IPS DF 6.9 (cell line): ENCODE measurements at regions not wholly inside any gene's neighbourhood (a gene's known extent, or its start where the extent isn't known, plus 50 kb on each side); places are given as distances from the start of the nearest gene placed in this dataset.

Experiments
- DNase-seq: peaks from one replicate; pipeline ENCODE4 v3.0.0-alpha.2; 2013; ENCODE audit warnings: low read depth, low spot score
- H3K27ac ChIP-seq: one replicate; pipeline ENCODE4 v1.5.1; 2013; ENCODE audit warnings: low read length, control low read depth
- H3K27me3 ChIP-seq: 2 replicates; pipeline ENCODE4 v1.6.1; 2013; ENCODE audit warnings: mild to moderate bottlenecking, low read length; ENCODE audit not compliant: control insufficient read depth, insufficient read depth
- H3K36me3 ChIP-seq: 2 replicates; pipeline ENCODE4 v1.6.1; 2013; ENCODE audit warnings: low read length; ENCODE audit not compliant: control insufficient read depth, insufficient read depth
- H3K4me1 ChIP-seq: 2 replicates; pipeline ENCODE4 v1.6.1; 2013; ENCODE audit warnings: low read length; ENCODE audit not compliant: control insufficient read depth, insufficient read depth
- H3K4me3 ChIP-seq: 2 replicates; pipeline ENCODE4 v1.5.1; 2013; ENCODE audit warnings: mild to moderate bottlenecking, low read length
- H3K9me3 ChIP-seq: 2 replicates; pipeline ENCODE4 v1.6.1; 2013; ENCODE audit warnings: low read length, inconsistent platforms; ENCODE audit not compliant: control insufficient read depth, insufficient read depth
- WGBS: extraction: QIAGEN DNeasy Blood & Tissue Kit; methylation state at CpG from one replicate; pipeline ENCODE4 v1.1.7; 2013; ENCODE audit warnings: mixed read lengths, missing lambda C conversion rate; ENCODE audit not compliant: insufficient read length, insufficient coverage; 5-methylcytosine and 5-hydroxymethylcytosine counted together

DNA sequence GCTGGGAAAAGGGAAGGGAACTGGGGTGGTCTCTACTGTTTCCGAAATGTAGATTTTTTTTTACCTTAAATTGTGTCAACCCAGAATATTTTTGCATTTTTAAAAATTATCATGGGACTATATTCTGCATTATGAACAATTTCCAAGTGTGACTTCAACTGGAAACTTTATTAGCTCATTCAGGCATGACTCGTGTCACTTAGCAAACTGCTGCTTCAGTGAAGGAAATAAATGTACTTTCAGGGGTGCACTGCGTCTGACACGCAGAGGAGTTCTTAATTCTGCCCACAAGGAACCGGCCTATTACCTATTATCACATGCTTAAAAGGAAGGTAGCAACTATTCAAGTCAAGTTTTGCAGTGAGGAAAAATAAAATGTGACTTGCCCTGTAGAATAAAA, 291.3 kb upstream of the PRDM1 start:
- no peak for DNase-seq
- H3K36me3 ChIP-seq: no peaks in the 10 kb centered on the region
- H3K27me3 ChIP-seq: no peaks in the 10 kb centered on the region
- H3K9me3 ChIP-seq: no peaks in the 10 kb centered on the region
- no peaks in the 10 kb centered on the region for H3K4me1 ChIP-seq
- WGBS: no CpG with 5 or more reads among the region's 5 CpGs
- no peak overlapping the region for H3K27ac ChIP-seq
- no peak overlapping the region for H3K4me3 ChIP-seq

DNA sequence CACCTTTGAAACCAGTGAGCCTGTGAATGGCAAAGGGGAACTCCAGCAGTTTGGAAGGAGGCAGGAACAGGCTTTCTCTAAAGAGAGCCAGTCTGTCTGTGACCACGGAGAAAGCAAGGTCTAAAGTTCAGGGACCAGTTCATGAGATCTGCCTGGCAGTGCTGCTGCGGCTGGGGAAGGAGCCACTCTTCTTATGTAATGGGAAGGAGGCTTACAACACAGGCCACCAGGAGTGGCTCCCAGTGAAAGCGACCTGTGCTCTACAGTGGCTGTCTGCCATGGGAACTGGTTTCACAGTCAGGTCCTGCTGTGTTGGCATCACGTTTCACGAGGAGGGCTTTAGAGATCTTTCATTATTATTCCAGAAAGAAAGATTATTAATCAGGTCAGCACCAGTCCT, 291.9 kb upstream of the PRDM1 start:
- Histone ChIP-seq H3K4me1 (no peaks in the 10 kb centered on the region), H3K4me3 (no peak overlapping the region), H3K27me3 (no peaks in the 10 kb centered on the region), H3K27ac (no peak overlapping the region), H3K36me3 (no peaks in the 10 kb centered on the region), H3K9me3 (no peaks in the 10 kb centered on the region)
- no peak for DNase-seq
- no CpG with 5 or more reads among the region's 5 CpGs for WGBS

DNA sequence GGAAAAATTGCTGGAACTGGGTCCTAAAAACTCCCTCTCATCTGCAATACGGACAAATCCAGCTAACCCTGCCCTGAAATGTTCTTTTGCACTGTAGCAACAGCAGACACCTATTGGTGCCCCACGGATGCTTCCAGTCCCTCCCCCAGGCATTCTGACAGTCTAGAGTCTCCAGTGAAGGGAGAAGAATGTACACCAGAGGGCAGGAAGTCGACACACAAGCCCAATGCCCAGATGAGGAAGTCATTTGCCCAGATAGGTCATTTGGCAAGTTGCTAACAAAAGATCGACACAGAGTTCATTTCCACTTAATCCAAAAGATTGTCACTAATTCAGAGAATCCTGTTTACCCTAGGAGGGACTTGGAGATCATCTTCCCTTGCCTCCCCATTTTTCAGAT, 293.0 kb upstream of the PRDM1 start:
- H3K9me3 ChIP-seq: no peaks in the 10 kb centered on the region
- H3K27ac ChIP-seq: no peak overlapping the region
- H3K4me3 ChIP-seq: no peak overlapping the region
- H3K27me3 ChIP-seq: no peaks in the 10 kb centered on the region
- H3K36me3 ChIP-seq: no peaks in the 10 kb centered on the region
- no CpG with 5 or more reads among the region's 4 CpGs for WGBS
- H3K4me1 ChIP-seq: no peaks in the 10 kb centered on the region
- no peak for DNase-seq

DNA sequence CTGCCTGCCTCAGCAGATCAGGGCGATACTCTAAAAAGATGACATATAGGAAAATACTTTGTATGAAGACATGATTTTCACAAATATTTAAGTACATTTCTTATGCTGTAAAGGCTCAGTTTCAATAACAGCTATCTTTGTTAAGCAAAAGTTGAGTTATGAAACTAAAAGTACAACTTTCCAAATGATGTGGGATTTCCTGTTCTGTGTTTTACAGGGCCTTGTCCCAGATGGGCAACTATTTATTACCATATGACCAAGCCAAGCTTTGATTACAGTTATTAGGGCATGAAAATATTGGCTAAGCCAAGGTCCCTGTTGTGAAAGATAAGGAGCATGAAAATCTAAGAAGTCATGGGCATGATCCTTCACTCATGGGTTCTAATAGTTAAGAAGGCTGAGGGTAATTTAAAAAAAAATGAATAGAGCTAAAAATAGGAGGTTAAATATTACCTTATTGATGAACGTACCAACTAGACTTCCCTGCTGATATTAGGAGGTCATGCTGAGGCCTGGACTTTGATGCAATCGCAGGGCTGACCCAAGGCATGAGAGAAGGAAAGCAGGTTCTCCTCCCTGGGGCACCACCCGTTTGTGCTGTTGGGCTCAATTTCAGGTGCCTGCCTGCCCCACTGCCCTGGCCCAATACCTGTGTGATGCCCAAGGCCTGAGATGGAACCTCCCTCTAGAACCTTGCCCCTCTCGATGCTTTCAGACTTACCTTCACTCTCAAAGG, 294.4 kb upstream of the PRDM1 start:
- Histone ChIP-seq H3K4me1 (no peaks in the 10 kb centered on the region), H3K27ac (no peak overlapping the region), H3K27me3 (no peaks in the 10 kb centered on the region), H3K4me3 (no peak overlapping the region), H3K36me3 (no peaks in the 10 kb centered on the region), H3K9me3 (no peaks in the 10 kb centered on the region)
- WGBS: no CpG with 5 or more reads among the region's 5 CpGs
- no peak for DNase-seq

DNA sequence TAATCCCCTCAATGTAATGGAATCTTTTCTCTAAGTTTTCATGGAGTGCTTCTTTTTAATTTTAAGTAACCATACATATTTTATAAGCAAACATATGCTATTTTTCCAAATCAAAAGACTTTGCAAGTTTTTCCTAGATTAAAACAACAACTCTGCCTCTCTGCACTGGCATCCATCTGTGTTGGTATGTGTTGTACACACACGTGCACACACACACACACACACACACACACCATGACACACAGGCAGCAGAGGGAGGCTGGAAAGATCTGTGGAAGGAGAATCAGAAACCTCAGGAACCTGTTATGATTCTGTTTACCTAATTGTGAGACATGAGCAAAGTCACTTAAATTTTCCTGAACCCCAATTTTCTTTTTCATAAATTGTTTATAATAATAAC, 295.0 kb upstream of the PRDM1 start:
- Histone ChIP-seq H3K4me1 (no peaks in the 10 kb centered on the region), H3K27ac (no peak overlapping the region), H3K9me3 (no peaks in the 10 kb centered on the region), H3K36me3 (no peaks in the 10 kb centered on the region), H3K4me3 (no peak overlapping the region), H3K27me3 (no peaks in the 10 kb centered on the region)
- DNase-seq: no peak
- WGBS: no CpG with 5 or more reads among the region's 1 CpG

DNA sequence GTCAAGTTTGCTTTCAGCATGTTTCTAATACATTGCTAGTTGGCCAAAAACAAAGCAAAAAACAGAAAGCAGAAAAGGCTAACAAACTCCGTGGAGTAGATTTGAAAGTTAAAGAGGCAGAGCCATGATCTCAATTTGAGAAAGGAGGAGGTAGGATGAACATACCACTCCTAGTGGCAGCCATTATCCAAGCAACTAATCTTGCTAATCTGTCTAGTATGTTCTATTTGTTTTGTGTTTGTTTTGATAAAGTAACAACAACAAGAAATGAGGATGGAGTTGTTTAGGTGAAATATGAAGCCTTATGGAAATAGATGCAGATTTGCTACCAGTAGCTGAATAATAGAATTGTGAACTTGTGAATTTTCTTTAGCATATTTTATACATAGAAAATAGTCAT, 295.5 kb upstream of the PRDM1 start:
- no peak overlapping the region for H3K27ac ChIP-seq
- H3K27me3 ChIP-seq: no peaks in the 10 kb centered on the region
- DNase-seq: no peak
- no CpG with 5 or more reads among the region's 1 CpG for WGBS
- no peaks in the 10 kb centered on the region for H3K9me3 ChIP-seq
- H3K36me3 ChIP-seq: no peaks in the 10 kb centered on the region
- no peak overlapping the region for H3K4me3 ChIP-seq
- no peaks in the 10 kb centered on the region for H3K4me1 ChIP-seq

DNA sequence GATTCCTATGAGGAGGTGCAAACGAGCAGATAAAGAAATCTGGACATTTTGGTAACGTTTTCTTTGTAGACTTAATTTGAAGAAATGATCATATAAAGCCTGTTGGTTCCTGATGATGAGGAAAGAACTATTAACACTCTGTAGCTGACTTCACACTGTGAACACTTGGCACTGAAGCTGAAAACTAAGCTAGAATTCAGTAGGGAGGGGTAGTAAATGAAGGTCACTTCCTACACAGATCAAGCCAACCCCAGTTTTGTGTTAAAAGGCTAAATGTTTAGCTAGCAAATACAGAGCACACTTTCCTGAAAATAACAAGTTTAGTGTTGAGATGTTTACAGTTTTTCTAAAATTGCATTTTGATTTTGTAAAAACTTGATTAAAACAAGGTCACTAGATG, 296.2 kb upstream of the PRDM1 start:
- Histone ChIP-seq H3K4me1 (no peaks in the 10 kb centered on the region), H3K4me3 (no peak overlapping the region), H3K36me3 (no peaks in the 10 kb centered on the region), H3K9me3 (no peaks in the 10 kb centered on the region), H3K27me3 (no peaks in the 10 kb centered on the region), H3K27ac (no peak overlapping the region)
- DNase-seq: no peak
- no CpG with 5 or more reads among the region's 2 CpGs for WGBS

DNA sequence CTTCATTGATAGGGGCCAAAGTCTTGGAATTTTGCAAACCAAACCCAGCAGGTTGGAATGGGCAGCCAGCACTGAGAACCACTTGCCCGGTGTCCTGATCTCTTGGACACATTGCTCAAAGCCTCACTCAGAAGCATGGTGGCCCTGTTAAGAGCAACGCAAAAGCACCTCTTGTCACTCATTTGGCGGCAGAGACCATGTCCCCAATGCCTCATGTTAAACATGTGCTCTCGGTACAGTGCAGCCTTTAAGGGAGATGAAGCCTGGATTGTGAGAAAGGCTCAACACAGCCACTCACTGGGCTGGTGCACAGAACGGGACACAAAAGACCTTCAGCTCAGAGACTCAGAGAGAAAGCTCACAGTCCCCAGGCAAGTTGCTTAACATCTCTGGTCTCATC, 298.4 kb upstream of the PRDM1 start:
- no CpG with 5 or more reads among the region's 5 CpGs for WGBS
- DNase-seq: no peak
- Histone ChIP-seq H3K36me3 (no peaks in the 10 kb centered on the region), H3K27me3 (no peaks in the 10 kb centered on the region), H3K4me3 (no peak overlapping the region), H3K27ac (no peak overlapping the region), H3K4me1 (no peaks in the 10 kb centered on the region), H3K9me3 (no peaks in the 10 kb centered on the region)

DNA sequence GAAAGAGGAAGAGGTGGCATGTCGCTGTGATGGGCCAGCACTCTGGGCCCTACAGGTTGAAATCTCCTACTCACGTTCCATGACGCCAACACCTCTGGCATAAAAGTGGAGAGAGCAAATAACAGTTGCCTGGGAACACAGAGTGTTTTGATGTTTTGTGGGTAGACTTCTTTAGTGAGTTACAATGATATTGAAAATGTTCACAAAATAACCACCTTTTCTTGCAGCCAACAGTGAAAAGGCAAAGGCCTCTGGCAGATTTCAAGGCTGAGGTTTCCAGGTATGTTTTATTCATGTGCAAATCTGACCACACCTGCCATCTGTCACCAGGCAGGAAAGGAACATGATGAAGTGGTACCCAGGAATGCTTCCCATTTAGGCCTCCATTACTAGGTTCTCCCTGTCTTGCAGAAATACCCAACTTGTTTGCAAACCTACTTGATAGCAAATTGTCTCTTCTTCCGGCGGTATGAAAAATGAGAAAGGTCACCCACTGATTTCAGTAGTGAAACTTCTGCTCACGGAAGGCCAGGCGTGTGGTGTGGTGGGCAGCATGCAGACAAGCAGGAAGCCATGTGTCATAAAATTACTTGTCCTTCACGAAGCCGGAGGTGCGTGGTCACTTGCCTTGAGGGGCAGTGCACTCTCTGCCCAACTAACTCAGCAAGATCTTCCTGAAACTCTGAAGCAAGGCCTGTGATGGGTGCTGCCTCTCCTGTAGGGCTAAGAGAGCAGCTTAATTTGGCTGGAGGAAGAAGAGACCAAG, 299.1 kb upstream of the PRDM1 start:
- Histone ChIP-seq H3K4me1 (no peaks in the 10 kb centered on the region), H3K27ac (no peak overlapping the region), H3K4me3 (no peak overlapping the region), H3K27me3 (no peaks in the 10 kb centered on the region), H3K36me3 (no peaks in the 10 kb centered on the region), H3K9me3 (no peaks in the 10 kb centered on the region)
- DNase-seq: no peak
- no CpG with 5 or more reads among the region's 10 CpGs for WGBS

DNA sequence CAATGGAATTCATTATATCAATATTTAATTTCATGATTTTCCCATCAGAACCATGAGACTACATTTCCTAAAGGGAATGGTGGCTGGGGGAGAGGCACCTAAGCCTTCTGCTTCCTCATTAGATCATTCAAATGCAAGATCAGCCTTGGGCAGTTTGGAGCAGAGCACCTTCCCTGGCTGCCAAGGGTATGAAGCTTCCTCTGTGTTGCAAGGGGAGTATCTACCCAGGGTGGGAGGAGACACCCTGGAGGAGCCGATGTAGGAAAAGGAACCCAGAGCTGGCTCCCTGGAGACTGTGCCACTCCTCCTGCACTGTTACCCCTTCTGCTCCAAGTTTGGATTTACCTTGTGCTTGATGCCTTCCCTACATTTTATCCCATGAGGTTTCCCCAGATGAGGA, 299.7 kb upstream of the PRDM1 start:
- Histone ChIP-seq H3K4me3 (no peak overlapping the region), H3K36me3 (no peaks in the 10 kb centered on the region), H3K4me1 (no peaks in the 10 kb centered on the region), H3K9me3 (no peaks in the 10 kb centered on the region), H3K27me3 (no peaks in the 10 kb centered on the region), H3K27ac (no peak overlapping the region)
- WGBS: no CpG with 5 or more reads among the region's 1 CpG
- no peak for DNase-seq
